Tibial nerve (tissue), 4 donors: ENCODE measurements at regions not wholly inside any gene's neighbourhood (a gene's known extent, or its start where the extent isn't known, plus 50 kb on each side); places are given as distances from the start of the nearest gene placed in this dataset.

Experiments used
- DNase-seq, 2 donors: peaks; one replicate each; pipeline ENCODE4 v3.0.0-alpha.2; 2019; ENCODE audit warnings: low spot score in 2 of 2
- H3K27ac ChIP-seq, 4 donors: fragments of 200-600 bp; sonication (generic) in 3 of 4; one replicate each; pipeline ENCODE4 v1.5.1; 2017 to 2019; ENCODE audit warnings: mild to moderate bottlenecking in 1 of 4
- H3K27me3 ChIP-seq, 2 donors: fragments of 200-600 bp; sonication (generic) in 1 of 2; one replicate each; pipeline versions ENCODE4 v1.5.1 to v1.6.0; 2017 to 2019
- H3K36me3 ChIP-seq, 3 donors: fragments of 200-600 bp; sonication (generic); one replicate each; pipeline ENCODE4 v1.5.1; 2018 to 2019
- H3K4me1 ChIP-seq, 4 donors: fragments of 200-600 bp; sonication (generic) in 3 of 4; one replicate each; pipeline ENCODE4 v1.5.1; 2017 to 2019
- H3K4me3 ChIP-seq, 4 donors: fragments of 200-600 bp; sonication (generic) in 3 of 4; one replicate each; pipeline ENCODE4 v1.5.1; 2017 to 2019; ENCODE audit warnings: mild to moderate bottlenecking in 1 of 4, moderate library complexity in 1 of 4
- H3K9me3 ChIP-seq, 4 donors: fragments of 200-600 bp; sonication (generic) in 3 of 4; one replicate each; pipeline ENCODE4 v1.5.1; 2017 to 2019
- EP300 ChIP-seq, 2 donors: sonication (generic); formaldehyde crosslinking; IDR thresholded peaks; one replicate each; pipeline ENCODE4 v1.6.1; 2017; ENCODE audit warnings: antibody characterized with exemption in 2 of 2, mild to moderate bottlenecking in 1 of 2
- POLR2A ChIP-seq, 2 donors: fragments of 450-650 bp; IDR thresholded peaks; one replicate each; pipeline ENCODE4 v1.6.1; 2017; ENCODE audit warnings: antibody characterized with exemption in 2 of 2, mild to moderate bottlenecking in 2 of 2, moderate library complexity in 2 of 2
- WGBS, 2 donors: methylation state at CpG; one replicate each; pipeline ENCODE4 v1.1.5; 2018; 5-methylcytosine and 5-hydroxymethylcytosine counted together
- TF ChIP-seq, protein P1 (sequence below), 5 experiments: fragments of 200-600 bp in 3 of 5; fragments of 450-650 bp in 2 of 5; sonication (generic) in 3 of 5; IDR thresholded peaks; one replicate each; pipeline ENCODE4 v1.5.1; 2016 to 2019; ENCODE audit warnings: antibody characterized with exemption in 5 of 5, mild to moderate bottlenecking in 3 of 5, moderate library complexity in 2 of 5

DNA sequence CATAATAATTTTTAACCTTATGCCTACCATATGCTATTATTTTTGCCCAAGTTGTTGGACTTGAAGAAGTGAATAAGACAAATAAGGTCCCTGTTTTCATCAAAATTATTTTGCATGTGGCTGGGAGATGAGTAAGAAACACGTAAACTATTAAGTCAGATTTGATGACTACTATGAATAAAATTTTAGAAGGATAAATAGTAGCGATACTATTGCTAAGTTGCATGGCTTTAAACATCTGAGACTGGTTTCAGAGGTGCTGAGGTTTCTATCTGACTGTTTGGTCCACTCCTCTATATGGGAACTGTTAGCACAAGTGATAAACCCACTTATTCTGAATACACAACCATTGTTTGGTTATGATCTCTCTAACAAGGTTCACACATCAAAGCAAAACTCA, 674.3 kb upstream of the MDGA2 start:
- Histone ChIP-seq H3K4me1 (no peaks in the 10 kb centered on the region), H3K27ac (no peak overlapping the region), H3K27me3 (no peaks in the 10 kb centered on the region), H3K9me3 (no peaks in the 10 kb centered on the region), H3K36me3 (no peaks in the 10 kb centered on the region), H3K4me3 (no peak overlapping the region)
- no peak for TF ChIP-seq POLR2A (IDR thresholded peaks at IDR 0.05)
- no peak for TF ChIP-seq EP300 (IDR thresholded peaks at IDR 0.05)
- TF ChIP-seq, protein P1, sequence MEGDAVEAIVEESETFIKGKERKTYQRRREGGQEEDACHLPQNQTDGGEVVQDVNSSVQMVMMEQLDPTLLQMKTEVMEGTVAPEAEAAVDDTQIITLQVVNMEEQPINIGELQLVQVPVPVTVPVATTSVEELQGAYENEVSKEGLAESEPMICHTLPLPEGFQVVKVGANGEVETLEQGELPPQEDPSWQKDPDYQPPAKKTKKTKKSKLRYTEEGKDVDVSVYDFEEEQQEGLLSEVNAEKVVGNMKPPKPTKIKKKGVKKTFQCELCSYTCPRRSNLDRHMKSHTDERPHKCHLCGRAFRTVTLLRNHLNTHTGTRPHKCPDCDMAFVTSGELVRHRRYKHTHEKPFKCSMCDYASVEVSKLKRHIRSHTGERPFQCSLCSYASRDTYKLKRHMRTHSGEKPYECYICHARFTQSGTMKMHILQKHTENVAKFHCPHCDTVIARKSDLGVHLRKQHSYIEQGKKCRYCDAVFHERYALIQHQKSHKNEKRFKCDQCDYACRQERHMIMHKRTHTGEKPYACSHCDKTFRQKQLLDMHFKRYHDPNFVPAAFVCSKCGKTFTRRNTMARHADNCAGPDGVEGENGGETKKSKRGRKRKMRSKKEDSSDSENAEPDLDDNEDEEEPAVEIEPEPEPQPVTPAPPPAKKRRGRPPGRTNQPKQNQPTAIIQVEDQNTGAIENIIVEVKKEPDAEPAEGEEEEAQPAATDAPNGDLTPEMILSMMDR (IDR thresholded peaks at IDR 0.05) = no peak
- DNase-seq = no peak
- WGBS, 2 donors = 87% methylated on average over 2 of the region's 2 CpGs

DNA sequence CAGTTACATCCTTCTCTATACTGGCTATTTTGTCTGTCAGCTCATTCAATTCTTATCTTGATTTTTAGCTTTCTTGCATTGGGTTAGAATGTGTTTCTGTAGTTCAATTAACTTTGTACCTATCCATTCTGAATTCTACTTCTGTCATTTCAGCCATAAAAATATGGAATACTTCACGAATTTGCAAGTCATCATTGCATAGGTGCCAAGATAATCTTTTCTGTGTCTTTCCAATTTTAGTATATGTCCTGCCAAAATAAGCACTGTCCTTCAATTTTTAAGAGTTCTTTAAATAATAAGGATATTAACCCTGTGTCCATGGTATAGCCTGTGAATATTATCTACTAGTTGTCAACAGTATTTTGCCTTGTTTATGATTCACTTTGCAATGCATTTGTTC, 665.7 kb upstream of the MDGA2 start:
- H3K9me3 ChIP-seq = peaks cover 0 to 4% (median 0%) of the 10 kb centered on the region in 4 donors
- TF ChIP-seq EP300 (IDR thresholded peaks at IDR 0.05) (no peak), POLR2A (IDR thresholded peaks at IDR 0.05) (no peak)
- TF ChIP-seq, protein P1 (IDR thresholded peaks at IDR 0.05) = no peak
- H3K27ac ChIP-seq = no peak overlapping the region
- DNase-seq = no peak
- no peaks in the 10 kb centered on the region for H3K4me1 ChIP-seq
- no peaks in the 10 kb centered on the region for H3K36me3 ChIP-seq
- WGBS, 2 donors = 41 to 47% methylated on average over 1 of the region's 1 CpG
- no peaks in the 10 kb centered on the region for H3K27me3 ChIP-seq
- H3K4me3 ChIP-seq = no peak overlapping the region

DNA sequence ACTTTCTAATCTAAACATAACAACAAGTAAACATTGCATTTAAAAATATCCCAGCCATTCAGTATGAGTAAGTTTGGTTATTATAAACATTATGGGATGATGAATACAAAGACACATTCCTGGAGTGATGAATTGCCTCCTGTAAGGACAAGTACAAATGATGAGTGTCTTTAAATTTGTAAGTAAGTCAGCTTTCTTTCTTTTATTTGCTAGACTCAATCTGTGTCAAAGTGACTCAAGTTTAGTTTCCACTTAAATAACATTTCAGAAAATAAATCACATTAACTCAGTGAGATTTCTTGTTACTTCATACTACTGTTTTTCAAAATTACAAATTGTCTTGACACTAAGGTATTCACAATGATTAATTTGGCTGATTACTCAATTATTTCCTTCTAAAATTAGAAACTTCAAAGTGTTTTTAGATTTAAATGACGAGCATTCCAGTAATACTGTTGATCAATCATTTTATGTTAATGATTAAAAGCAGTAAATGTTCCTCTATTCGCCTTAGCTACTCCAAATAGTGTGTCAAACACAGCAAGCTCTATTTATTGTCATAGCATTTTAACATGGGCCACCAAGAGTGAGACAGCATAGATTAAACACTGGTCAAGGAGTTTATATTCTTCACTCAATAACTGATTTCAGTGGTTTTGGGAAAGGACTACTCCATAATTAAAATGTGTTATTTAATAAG, 658.0 kb upstream of the MDGA2 start:
- TF ChIP-seq POLR2A (IDR thresholded peaks at IDR 0.05) = no peak
- TF ChIP-seq EP300 (IDR thresholded peaks at IDR 0.05) = no peak
- TF ChIP-seq, protein P1 (IDR thresholded peaks at IDR 0.05) = no peak
- Histone ChIP-seq H3K9me3 (no peaks in the 10 kb centered on the region), H3K4me1 (no peaks in the 10 kb centered on the region), H3K4me3 (no peak overlapping the region), H3K27me3 (no peaks in the 10 kb centered on the region), H3K36me3 (no peaks in the 10 kb centered on the region), H3K27ac (no peak overlapping the region)
- WGBS, 2 donors = 61 to 70% methylated on average over 2 of the region's 2 CpGs
- DNase-seq = no peak

DNA sequence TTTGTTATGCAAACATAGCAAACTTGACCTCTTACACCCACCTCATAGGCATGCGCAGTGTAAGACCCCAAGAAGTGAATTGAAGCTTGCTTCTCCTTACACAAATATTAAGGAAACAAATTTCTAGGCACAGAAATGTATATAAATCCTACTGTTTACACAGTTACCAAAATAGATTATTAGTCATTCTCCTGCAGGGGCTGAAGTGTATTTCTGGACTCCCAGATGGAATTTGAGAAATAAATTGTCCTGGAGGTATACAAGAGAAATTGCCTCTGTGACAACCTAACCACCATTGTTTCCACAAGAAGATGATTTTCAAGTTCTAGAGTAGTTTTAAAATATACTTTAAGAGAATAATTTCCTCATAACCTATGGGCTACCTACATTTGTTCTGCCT, 656.0 kb upstream of the MDGA2 start:
- Histone ChIP-seq H3K27me3 (no peaks in the 10 kb centered on the region), H3K27ac (no peak overlapping the region), H3K4me3 (no peak overlapping the region), H3K9me3 (no peaks in the 10 kb centered on the region), H3K36me3 (no peaks in the 10 kb centered on the region), H3K4me1 (no peaks in the 10 kb centered on the region)
- no peak for DNase-seq
- 55 to 83% methylated on average over 1 of the region's 1 CpG for WGBS, 2 donors
- TF ChIP-seq, protein P1 (IDR thresholded peaks at IDR 0.05) = no peak
- TF ChIP-seq POLR2A (IDR thresholded peaks at IDR 0.05) = no peak
- no peak for TF ChIP-seq EP300 (IDR thresholded peaks at IDR 0.05)

DNA sequence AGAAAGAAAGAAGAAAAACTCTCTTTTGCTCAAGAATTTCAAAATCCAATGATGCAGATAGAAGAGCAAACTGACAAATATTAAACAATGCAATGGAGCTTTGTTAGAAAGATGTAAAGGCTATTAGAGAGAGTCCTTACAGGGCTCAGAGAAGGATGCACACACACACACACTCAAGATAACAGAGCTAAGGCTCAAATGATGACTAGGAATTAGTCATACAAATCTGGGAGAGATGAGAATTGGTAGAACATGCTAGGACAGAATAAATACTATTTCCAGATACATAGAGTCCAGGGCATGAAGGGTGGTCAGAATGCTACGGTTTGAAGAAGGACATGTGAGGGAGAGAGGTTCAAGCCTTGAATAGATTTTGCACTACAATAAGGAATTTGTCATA, 650.1 kb upstream of the MDGA2 start:
- H3K27ac ChIP-seq = no peak overlapping the region
- no peaks in the 10 kb centered on the region for H3K27me3 ChIP-seq
- no peaks in the 10 kb centered on the region for H3K36me3 ChIP-seq
- no peaks in the 10 kb centered on the region for H3K4me1 ChIP-seq
- WGBS, 2 donors = 70 to 71% methylated on average over 1 of the region's 1 CpG
- TF ChIP-seq, protein P1 (IDR thresholded peaks at IDR 0.05) = no peak
- TF ChIP-seq POLR2A (IDR thresholded peaks at IDR 0.05) = no peak
- no peak for TF ChIP-seq EP300 (IDR thresholded peaks at IDR 0.05)
- peaks cover 0 to 4% (median 0%) of the 10 kb centered on the region in 4 donors for H3K9me3 ChIP-seq
- H3K4me3 ChIP-seq = no peak overlapping the region
- no peak for DNase-seq
